ENCODE measurements at regions not wholly inside any gene's neighbourhood (a gene's known extent, or its start where the extent isn't known, plus 50 kb on each side); places are given as distances from the start of the nearest gene placed in this dataset.

GRCh38 chr3:168495270-168495669, 399.5 kb upstream of the GOLIM4 start:
- Histone ChIP-seq H3K36me3 (ENCODE audit: control insufficient read depth, insufficient read depth, low read length) (no peaks in the 10 kb centered on the region), H3K18ac (ENCODE audit: low read depth, low read length) (no peak overlapping the region), H3K9ac (ENCODE audit: low read depth, low read length) (no peak overlapping the region), H4K8ac (ENCODE audit: low read depth in 2 of 2, low read length in 2 of 2) (no peak overlapping the region), H3K23ac (ENCODE audit: low read depth, low read length) (no peak overlapping the region), H3K79me1 (ENCODE audit: low read depth in 1 of 2, low read length in 2 of 2) (no peaks in the 10 kb centered on the region), H2AFZ (replicated peaks; ENCODE audit: low read length, poor library complexity) (no peak overlapping the region), H3K9me1 (ENCODE audit: insufficient read depth, low read length) (no peaks in the 10 kb centered on the region), H2AK5ac (ENCODE audit: low read depth, low read length) (no peak overlapping the region), H3K9me3 (ENCODE audit: control insufficient read depth, insufficient read depth, low read length) (no peaks in the 10 kb centered on the region), H3K14ac (replicated peaks; ENCODE audit: low read depth, low read length) (no peak overlapping the region), H3K56ac (ENCODE audit: extremely low read depth, insufficient read depth, low read length) (no peak overlapping the region), H3K4me2 (ENCODE audit: low read depth, low read length) (no peak overlapping the region), H4K20me1 (ENCODE audit: insufficient read depth, low read length) (no peaks in the 10 kb centered on the region), H3K4me1 (ENCODE audit: control insufficient read depth, insufficient read depth, low read length) (no peaks in the 10 kb centered on the region), H2BK5ac (ENCODE audit: low read depth, low read length, poor library complexity, severe bottlenecking) (no peak overlapping the region), H4K5ac (ENCODE audit: low read depth, low read length) (no peak overlapping the region), H2AK9ac (replicated peaks; ENCODE audit: low read depth, low read length, poor library complexity) (no peak overlapping the region), H3K27ac (ENCODE audit: insufficient read depth, low read length) (no peak overlapping the region), H2BK20ac (ENCODE audit: low read depth, low read length) (no peak overlapping the region), H3K4me3 (ENCODE audit: insufficient read depth, low read depth, low read length) (no peak overlapping the region), H3K27me3 (ENCODE audit: control insufficient read depth, insufficient read depth, low read length) (no peaks in the 10 kb centered on the region), H2BK15ac (ENCODE audit: low read depth, low read length) (no peak overlapping the region), H4K91ac (ENCODE audit: insufficient read depth, low read depth, low read length) (no peak overlapping the region), H3K4ac (ENCODE audit: low read depth, low read length) (no peak overlapping the region), H2BK120ac (ENCODE audit: low read depth, low read length) (no peak overlapping the region)
- POLR2A ChIA-PET (ENCODE audit: unreplicated experiment) = no interaction called here
- no TSS peak for BruUV-seq (replicated peaks)
- no peak for ATAC-seq (ENCODE audit: low read depth)
- intact Hi-C loops (cut with micrococcal nuclease) (no loop called here), dilution Hi-C loops (cut with HindIII; ENCODE audit: low sequenced_read_pairs, unreplicated experiment) (no loop called here), in situ Hi-C loops (cut with MboI; ENCODE audit: low sequenced_read_pairs) (no loop called here)
- CTCF ChIA-PET = interaction anchor here (0.7 kb wide), 1 partner anchor 352 kb away, joined by 3 read pairs; no protein-coding TSS in a partner anchor
- no peak for DNase-seq
- WGBS, 2 experiments (ENCODE audit: extremely low coverage in 2 of 2, insufficient read length in 1 of 2) = no CpG with 5 or more reads among the region's 2 CpGs
- no peak for TF ChIP-seq MAFK (IDR thresholded peaks at IDR 0.05; ENCODE audit: low read depth, low read length)
